ENCODE measurements at regions not wholly inside any gene's neighbourhood (a gene's known extent, or its start where the extent isn't known, plus 50 kb on each side); places are given as distances from the start of the nearest gene placed in this dataset.
"Not testable (repeated sequence)": the region's sequence is repeated elsewhere in the genome, so short reads cannot be mapped to it uniquely, and the experiment has no call there.

- no peak for DNase-seq
Observed at GRCh38 chr13:58630794-58631193, 999.2 kb downstream of the PCDH17 start.

DNA sequence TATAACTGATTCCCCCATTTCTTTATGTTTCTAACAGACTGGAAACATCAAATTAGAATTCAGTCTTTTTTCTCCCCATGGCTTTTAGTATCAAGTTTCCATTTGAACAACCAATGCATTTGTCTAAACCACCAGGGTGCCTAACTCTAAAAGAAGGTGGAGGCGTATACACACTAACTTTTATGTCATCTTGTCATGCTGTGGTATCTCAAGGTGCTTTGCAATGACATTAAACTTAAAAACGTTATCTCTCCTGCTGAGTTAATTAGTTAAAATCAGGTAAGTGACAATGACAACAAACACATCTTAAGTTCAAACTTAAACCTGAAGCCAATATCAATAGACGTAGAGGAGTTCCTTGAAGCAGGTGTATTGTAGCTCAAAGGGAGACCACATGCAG lies 1001.7 kb downstream of the PCDH17 start:
- DNase-seq: no peak

GRCh38 chr13:58655086-58655485 lies 1023.5 kb downstream of the PCDH17 start:
- no peak for DNase-seq

- no peak for DNase-seq
Observed at GRCh38 chr13:58660826-58661225, 1029.3 kb downstream of the PCDH17 start.

- no peak for DNase-seq
Observed at GRCh38 chr13:58666331-58666730, 1034.8 kb downstream of the PCDH17 start.

- no peak for DNase-seq
Observed at GRCh38 chr13:58667096-58667495, 1035.6 kb downstream of the PCDH17 start.

- no peak for DNase-seq
Observed at GRCh38 chr13:58680115-58680514, 1048.6 kb downstream of the PCDH17 start.

- no peak for DNase-seq
Observed at GRCh38 chr13:58682616-58683015, 1051.1 kb downstream of the PCDH17 start.

DNA sequence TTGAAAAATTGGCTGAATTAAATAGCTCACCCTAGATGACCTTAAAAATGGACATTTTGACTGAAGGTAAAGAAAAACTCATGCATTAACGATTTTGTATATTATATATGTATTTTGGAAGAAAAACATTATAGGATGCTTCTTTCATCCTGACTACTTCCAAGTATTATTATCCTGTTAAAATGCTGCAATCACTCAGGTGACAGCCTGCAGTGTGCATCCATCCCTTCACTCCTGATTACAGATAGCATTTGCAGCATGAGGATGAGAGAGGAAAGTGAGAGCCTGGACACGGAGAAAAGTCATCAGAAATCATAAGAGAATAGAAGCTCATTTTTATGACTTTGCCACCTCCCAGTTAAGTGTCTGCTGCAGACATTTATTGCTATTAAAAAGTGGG lies 1055.6 kb downstream of the PCDH17 start:
- no peak for DNase-seq

DNA sequence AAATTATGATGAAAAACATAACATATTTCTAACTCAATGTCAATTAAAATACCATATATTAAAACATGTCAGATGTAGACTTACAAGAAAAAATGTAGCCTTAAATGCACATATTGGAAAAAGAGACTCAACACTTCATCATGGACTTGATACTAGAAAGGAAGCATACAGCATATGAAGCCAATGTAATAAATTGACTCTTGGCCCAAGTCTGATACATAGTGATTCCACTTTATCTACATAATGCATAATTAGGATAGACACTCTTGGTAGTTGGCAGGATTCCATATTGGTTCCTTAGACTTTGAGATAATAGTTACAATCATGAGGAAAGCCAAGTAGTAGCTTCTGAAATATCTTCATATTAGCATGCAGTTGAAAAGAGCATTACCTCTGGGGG lies 1067.0 kb downstream of the PCDH17 start:
- DNase-seq: no peak

DNA sequence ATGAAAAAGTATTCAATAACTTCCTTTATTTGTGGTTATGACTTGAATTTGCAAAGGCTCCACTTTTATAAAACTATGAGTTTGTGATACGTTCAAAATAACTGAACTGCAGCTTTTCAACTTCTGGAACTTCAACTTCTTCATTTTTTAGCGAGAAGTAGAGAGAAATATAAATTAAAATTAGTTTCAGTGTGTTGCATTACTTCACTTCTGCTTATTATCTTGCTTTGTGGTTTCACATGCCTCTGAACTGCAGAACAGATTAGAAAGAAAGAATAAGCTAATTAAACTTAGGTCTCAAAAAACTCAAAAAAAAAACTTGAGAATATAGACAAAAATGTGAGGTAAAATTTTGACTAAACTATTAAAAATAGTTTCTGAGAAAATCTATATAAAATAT lies 1073.4 kb downstream of the PCDH17 start:
- no peak for DNase-seq

GRCh38 chr13:58706421-58706820 lies 1074.9 kb downstream of the PCDH17 start:
- DNase-seq: no peak

- DNase-seq: no peak
Observed at GRCh38 chr13:58712191-58712590, 1080.6 kb downstream of the PCDH17 start.

GRCh38 chr13:58714016-58714415 lies 1082.5 kb downstream of the PCDH17 start:
- not testable (repeated sequence) for DNase-seq

DNA sequence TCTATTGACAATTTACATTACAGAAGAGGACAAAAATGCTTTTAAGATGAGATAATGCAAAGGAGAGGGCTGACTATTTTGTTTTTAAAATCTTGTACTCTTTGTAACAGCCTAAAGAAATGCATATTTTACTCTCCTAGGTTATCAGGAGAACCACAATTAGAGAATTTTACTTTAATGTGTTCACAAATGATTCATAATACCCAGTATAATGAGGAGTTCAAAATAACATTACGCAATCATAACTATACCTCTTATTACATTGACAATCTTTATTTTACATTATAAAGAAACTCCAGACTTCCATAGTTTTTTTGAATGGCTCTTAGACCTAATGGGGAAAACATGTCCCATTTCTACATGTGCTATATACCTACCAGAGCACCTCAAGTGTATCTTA lies 1089.7 kb downstream of the PCDH17 start:
- no peak for DNase-seq

GRCh38 chr13:58728126-58728525 lies 1096.6 kb downstream of the PCDH17 start:
- no peak for DNase-seq

GRCh38 chr13:58729361-58729760 lies 1097.8 kb downstream of the PCDH17 start:
- DNase-seq: no peak

- DNase-seq: no peak
Observed at GRCh38 chr13:58744686-58745085, 1113.1 kb downstream of the PCDH17 start.

GRCh38 chr13:58767566-58767965 lies 1136.0 kb downstream of the PCDH17 start:
- DNase-seq: no peak

- no peak for DNase-seq
Observed at GRCh38 chr13:58773280-58773859, 1141.8 kb downstream of the PCDH17 start.

DNA sequence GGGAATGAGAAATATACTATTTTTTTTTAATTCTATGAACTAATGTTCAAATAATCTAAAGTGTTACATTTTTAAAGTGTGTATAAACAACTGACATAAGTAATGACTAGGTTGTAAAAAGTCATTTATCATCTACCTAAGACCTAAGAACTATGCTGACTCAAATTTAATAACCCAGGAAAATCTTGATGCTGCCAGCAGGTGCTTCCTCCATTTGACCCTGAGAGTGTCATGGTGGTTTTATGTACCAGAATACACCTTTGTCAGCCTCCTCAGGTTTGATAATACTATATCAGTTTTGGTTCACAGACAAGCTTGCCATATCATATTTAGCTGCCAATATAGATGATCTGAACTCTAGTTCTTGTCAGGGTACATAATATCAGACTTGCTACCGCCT lies 1151.2 kb downstream of the PCDH17 start:
- DNase-seq: no peak

- no peak for DNase-seq
Observed at GRCh38 chr13:58792854-58793253, 1161.3 kb downstream of the PCDH17 start.

DNA sequence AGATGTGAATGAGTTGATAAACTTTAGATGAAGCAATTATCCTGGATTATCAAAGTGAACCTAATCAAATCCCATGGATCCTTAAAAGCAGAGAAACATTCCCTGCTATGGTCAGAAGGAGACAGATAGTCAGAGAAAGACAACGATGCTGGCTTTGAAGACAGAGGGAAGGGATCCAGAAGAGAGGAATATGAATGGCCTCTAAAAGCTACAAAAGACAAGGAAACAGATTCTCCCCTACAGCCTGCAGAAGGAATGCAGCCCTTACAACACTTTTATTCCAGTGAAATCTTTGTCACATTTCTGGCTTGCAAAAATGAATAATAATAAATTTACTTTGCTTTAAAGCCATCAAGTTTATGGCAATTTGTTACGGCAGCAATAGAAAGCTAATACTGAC lies 1164.2 kb downstream of the PCDH17 start:
- DNase-seq: no peak

DNA sequence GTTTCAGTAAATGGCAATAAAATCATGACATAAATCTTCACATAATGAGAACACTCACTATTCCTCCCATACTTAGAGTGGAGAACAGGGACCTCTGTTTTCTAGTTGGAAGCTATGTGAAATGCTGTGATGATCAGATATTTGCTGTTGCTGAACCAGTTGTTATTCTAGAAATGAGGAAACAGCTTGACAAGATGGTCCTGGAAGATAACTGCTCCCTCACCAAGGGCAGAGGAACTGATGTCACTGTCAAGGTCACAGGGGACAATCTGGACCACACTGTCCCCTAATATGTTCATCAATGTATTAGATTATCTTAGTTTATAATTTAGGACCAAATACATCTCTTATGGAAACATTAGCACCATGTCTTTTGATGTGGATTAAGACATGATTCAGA lies 1173.3 kb downstream of the PCDH17 start:
- DNase-seq: no peak

- DNase-seq: no peak
Observed at GRCh38 chr13:58806401-58806800, 1174.9 kb downstream of the PCDH17 start.
